HCT116 (cell line): ENCODE measurements at regions not wholly inside any gene's neighbourhood (a gene's known extent, or its start where the extent isn't known, plus 50 kb on each side); places are given as distances from the start of the nearest gene placed in this dataset.

ENCODE experiments used
- CEBPB ChIP-seq: IDR thresholded peaks from 2 replicates; pipeline ENCODE4 v1.6.1; 2012; ENCODE audit warnings: low read depth
- CTCF ChIP-seq, 3 experiments: fragments of 200-600 bp in 1 of 3; sonication (generic) in 1 of 3; IDR thresholded peaks in 2 of 3; conservative IDR thresholded peaks in 1 of 3; 2 replicates each; pipeline ENCODE4 v1.5.1; 2012 to 2017; ENCODE audit warnings: low read depth in 2 of 3, low read length in 2 of 3, antibody characterized with exemption in 1 of 3, borderline replicate concordance in 1 of 3, control low read depth in 1 of 3, mild to moderate bottlenecking in 1 of 3, mixed read lengths in 1 of 3, mixed run types in 1 of 3, moderate library complexity in 1 of 3; ENCODE audit not compliant: insufficient read depth in 1 of 3
- EGR1 ChIP-seq: IDR thresholded peaks from 2 replicates; pipeline ENCODE4 v1.6.1; 2012; ENCODE audit warnings: low read depth
- EZH2 ChIP-seq: fragments of 200-600 bp; sonication (generic); IDR thresholded peaks from 2 replicates; pipeline ENCODE4 v1.6.1; 2017; ENCODE audit warnings: antibody characterized with exemption, mixed run types
- EZH2phosphoT487 ChIP-seq: fragments of 200-600 bp; IDR thresholded peaks from 2 replicates; pipeline ENCODE4 v1.6.1; 2018; ENCODE audit warnings: antibody characterized with exemption, borderline replicate concordance
- JUND ChIP-seq: IDR thresholded peaks from 2 replicates; pipeline ENCODE4 v1.6.1; 2012
- POLR2A ChIP-seq: IDR thresholded peaks from 2 replicates; pipeline ENCODE4 v1.7.0; 2011; ENCODE audit warnings: borderline replicate concordance; ENCODE audit not compliant: insufficient read depth, insufficient read length; ENCODE audit errors: extremely low read depth
- POLR2AphosphoS5 ChIP-seq: IDR thresholded peaks from 2 replicates; pipeline ENCODE4 v1.6.1; 2011; ENCODE audit warnings: mild to moderate bottlenecking, low read depth, low read length, moderate library complexity
- RAD21 ChIP-seq: IDR thresholded peaks from 2 replicates; pipeline ENCODE4 v1.6.1; 2012; ENCODE audit warnings: low read depth, mild to moderate bottlenecking
- SP1 ChIP-seq: IDR thresholded peaks from 2 replicates; pipeline ENCODE4 v1.6.1; 2012; ENCODE audit warnings: low read depth
- TCF7L2 ChIP-seq: IDR thresholded peaks from 2 replicates; pipeline ENCODE4 v1.7.0; 2011; ENCODE audit warnings: borderline replicate concordance, inconsistent platforms; ENCODE audit not compliant: insufficient read depth, insufficient read length; ENCODE audit errors: extremely low read depth

GRCh38 chr15:96146726-96147125, 183.8 kb upstream of the NR2F2 start:
- TF ChIP-seq EZH2phosphoT487, result no peak
- TF ChIP-seq CTCF (IDR thresholded peaks at IDR 0.05 in 2 of 3, conservative IDR thresholded peaks at IDR 0.05 in 1 of 3; ENCODE audit: borderline replicate concordance in 1 of 3, insufficient read depth in 1 of 3, low read depth in 2 of 3, low read length in 2 of 3), result no peak
- TF ChIP-seq POLR2A, result no peak
- no peak for TF ChIP-seq RAD21
- no peak for TF ChIP-seq EZH2
- no peak for TF ChIP-seq POLR2AphosphoS5
- TF ChIP-seq EGR1, result no peak
- TF ChIP-seq SP1, result no peak
- no peak for TF ChIP-seq TCF7L2
- TF ChIP-seq JUND, result no peak
- TF ChIP-seq CEBPB, result no peak
